ENCODE measurements at regions not wholly inside any gene's neighbourhood (a gene's known extent, or its start where the extent isn't known, plus 50 kb on each side); places are given as distances from the start of the nearest gene placed in this dataset.

DNA sequence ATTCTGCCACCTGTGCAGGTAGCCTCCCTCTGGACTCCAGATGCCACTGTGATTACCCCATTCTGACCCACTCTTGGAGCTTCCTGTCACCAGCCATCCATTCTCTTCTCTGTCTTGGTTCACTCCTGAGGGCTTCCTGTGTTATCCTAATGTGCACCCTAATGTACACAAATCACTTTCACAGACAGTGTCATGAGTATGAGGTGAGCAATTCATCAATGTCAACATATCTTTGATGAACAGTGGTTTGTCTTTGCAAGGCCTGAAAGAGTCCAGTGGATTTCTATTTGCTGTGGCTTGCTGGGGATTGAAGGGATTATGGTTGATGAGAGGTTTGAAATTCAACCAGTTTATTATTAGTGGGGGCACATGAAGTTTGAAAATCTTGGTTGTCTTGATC is 63.8 kb upstream of the EEF1E1 start:
- TF ChIP-seq, protein P1, sequence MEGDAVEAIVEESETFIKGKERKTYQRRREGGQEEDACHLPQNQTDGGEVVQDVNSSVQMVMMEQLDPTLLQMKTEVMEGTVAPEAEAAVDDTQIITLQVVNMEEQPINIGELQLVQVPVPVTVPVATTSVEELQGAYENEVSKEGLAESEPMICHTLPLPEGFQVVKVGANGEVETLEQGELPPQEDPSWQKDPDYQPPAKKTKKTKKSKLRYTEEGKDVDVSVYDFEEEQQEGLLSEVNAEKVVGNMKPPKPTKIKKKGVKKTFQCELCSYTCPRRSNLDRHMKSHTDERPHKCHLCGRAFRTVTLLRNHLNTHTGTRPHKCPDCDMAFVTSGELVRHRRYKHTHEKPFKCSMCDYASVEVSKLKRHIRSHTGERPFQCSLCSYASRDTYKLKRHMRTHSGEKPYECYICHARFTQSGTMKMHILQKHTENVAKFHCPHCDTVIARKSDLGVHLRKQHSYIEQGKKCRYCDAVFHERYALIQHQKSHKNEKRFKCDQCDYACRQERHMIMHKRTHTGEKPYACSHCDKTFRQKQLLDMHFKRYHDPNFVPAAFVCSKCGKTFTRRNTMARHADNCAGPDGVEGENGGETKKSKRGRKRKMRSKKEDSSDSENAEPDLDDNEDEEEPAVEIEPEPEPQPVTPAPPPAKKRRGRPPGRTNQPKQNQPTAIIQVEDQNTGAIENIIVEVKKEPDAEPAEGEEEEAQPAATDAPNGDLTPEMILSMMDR (conservative IDR thresholded peaks at IDR 0.05 in 1 of 2, IDR thresholded peaks at IDR 0.05 in 1 of 2; ENCODE audit: extremely low read depth in 1 of 2, insufficient read depth in 1 of 2, low read depth in 1 of 2, low read length in 2 of 2) = no peak
- no peak for TF ChIP-seq EZH2 (IDR thresholded peaks at IDR 0.05; ENCODE audit: borderline replicate concordance, low read length)
